Neuron (in vitro differentiated cells): ENCODE measurements at regions not wholly inside any gene's neighbourhood (a gene's known extent, or its start where the extent isn't known, plus 50 kb on each side); places are given as distances from the start of the nearest gene placed in this dataset.
A peak's percentile ranks its signal among the peaks of the same experiment; 100 is the strongest.

Experiments
- H2AFZ ChIP-seq: one replicate; pipeline ENCODE4 v1.6.1; 2013; ENCODE audit warnings: low read depth, mild to moderate bottlenecking, inconsistent platforms, low read length, moderate library complexity
- H3K27me3 ChIP-seq: one replicate; pipeline ENCODE4 v1.6.1; 2013; ENCODE audit warnings: low read length; ENCODE audit not compliant: insufficient read depth
- H3K36me3 ChIP-seq: one replicate; pipeline ENCODE4 v1.6.1; 2013; ENCODE audit warnings: low read length; ENCODE audit not compliant: insufficient read depth
- H3K4me1 ChIP-seq: one replicate; pipeline ENCODE4 v1.6.1; 2013; ENCODE audit warnings: low read length; ENCODE audit not compliant: insufficient read depth
- H3K4me3 ChIP-seq: 2 replicates; pipeline ENCODE4 v1.5.1; 2013; ENCODE audit warnings: mild to moderate bottlenecking, low read length, moderate library complexity
- H3K9me3 ChIP-seq: one replicate; pipeline ENCODE4 v1.6.1; 2013; ENCODE audit warnings: low read length

DNA sequence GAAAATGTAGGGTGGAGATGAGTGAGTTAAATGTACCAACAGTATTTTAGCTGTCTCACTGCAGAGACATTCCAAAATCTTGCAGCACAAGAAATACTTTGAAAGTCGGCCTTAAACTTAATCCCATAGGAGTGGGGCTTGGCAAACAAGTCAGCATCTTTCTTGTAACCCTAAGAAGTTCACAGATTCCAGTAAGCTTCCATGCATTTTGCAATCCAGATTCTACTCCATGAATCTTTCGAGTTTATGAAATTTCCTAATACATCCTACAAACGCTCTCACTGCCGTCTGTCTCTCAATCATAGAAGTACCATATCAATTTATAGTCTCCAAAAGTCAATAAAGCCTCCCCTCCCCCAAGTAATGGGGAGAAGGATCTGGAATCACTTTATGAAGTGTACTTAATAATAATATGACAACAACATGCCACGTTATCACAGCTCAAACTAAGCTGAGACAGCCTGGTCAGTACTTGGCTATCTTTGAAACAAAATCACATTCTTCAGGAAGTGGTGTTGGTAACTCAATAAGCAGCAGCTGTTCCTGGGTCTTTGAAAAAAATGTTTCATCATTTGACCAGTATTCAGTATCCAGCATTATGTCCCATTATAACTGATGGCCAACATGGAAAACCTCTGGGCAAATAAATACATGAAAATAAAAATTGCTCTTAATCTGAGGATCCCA is 317.4 kb upstream of the RUNX1 start:
- Histone ChIP-seq H3K9me3 (no peaks in the 10 kb centered on the region), H3K27me3 (no peaks in the 10 kb centered on the region), H2AFZ (no peak overlapping the region), H3K4me1 (no peaks in the 10 kb centered on the region), H3K4me3 (no peak overlapping the region), H3K36me3 (no peaks in the 10 kb centered on the region)

DNA sequence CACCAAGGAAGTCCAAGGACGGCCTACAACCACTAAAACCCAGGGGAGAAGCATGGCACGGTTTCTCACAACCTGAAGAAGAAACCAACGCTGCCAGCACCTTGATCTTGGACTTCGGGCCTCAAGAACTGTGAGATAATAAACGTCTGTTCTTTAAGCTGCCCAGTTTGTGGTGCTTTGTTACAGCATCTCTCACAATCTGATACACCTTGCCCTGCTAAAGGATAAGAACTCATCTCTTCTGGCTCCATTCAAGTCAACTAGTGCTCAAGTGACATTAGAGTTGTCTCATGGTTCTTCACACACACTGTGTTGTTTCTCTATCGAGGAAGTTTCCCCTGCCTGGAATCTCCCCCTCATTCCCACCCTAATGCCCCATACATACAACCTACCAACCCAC is 314.4 kb upstream of the RUNX1 start:
- no peaks in the 10 kb centered on the region for H3K4me1 ChIP-seq

DNA sequence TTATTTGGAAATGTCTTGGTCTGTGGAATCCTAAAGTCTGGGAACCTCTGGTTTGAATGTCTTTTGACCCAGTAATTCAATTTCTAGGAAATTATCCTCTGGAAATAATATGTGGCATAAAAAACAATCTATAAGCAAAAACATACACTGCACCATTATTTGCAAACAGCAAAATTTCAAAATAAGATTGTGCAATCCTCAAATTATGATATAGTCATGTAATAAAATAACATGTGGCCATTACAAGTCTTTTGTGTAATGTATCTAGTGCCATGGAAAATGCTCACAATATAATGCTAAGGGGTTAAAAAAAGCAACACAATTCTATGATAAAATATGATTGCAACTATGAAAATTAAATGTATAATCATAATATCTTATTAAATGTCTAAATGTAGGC is 312.9 kb upstream of the RUNX1 start:
- H3K27me3 ChIP-seq: no peaks in the 10 kb centered on the region
- no peaks in the 10 kb centered on the region for H3K9me3 ChIP-seq
- H3K36me3 ChIP-seq: no peaks in the 10 kb centered on the region
- H2AFZ ChIP-seq: no peak overlapping the region
- no peaks in the 10 kb centered on the region for H3K4me1 ChIP-seq
- no peak overlapping the region for H3K4me3 ChIP-seq

More for the DNA sequence above, 314.4 kb upstream of the RUNX1 start:
- no peaks in the 10 kb centered on the region for H3K36me3 ChIP-seq
- H3K4me3 ChIP-seq: no peak overlapping the region
- H3K9me3 ChIP-seq: no peaks in the 10 kb centered on the region
- H3K27me3 ChIP-seq: no peaks in the 10 kb centered on the region
- H2AFZ ChIP-seq: no peak overlapping the region

DNA sequence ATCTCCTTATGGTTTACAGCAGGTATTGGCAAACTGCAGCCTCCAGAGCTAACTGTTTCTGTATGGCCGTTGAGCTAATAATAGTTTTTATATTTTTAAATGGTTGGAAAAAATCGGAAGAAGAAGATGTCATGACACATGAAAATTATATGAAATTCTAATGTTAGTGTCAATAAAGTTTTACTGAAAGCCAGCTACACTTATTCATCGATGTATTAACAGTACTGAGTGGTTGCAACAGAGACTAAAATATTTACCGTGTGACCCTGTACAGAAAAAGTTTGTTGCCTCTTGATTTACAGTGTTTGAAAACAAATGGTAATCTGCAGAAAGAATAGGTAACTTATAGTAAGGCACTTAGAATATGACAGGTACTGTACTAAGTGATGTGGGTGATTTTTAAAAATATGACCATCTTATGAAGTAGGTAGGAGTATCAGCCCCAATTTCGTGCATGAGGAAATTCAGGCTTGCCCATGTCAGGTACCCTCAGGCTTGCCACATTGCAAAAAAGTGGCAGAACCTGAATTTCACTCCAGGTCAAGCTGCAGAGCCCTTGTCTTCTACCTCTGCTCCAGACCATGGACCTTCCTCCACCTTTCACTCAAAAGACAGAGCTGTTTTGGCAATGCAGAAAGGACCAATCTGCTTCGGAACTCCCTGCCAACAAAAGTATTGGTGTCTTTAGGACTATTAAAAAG is 311.9 kb upstream of the RUNX1 start:
- Histone ChIP-seq H3K27me3 (no peaks in the 10 kb centered on the region), H2AFZ (no peak overlapping the region), H3K4me1 (no peaks in the 10 kb centered on the region), H3K9me3 (no peaks in the 10 kb centered on the region), H3K36me3 (no peaks in the 10 kb centered on the region), H3K4me3 (no peak overlapping the region)

DNA sequence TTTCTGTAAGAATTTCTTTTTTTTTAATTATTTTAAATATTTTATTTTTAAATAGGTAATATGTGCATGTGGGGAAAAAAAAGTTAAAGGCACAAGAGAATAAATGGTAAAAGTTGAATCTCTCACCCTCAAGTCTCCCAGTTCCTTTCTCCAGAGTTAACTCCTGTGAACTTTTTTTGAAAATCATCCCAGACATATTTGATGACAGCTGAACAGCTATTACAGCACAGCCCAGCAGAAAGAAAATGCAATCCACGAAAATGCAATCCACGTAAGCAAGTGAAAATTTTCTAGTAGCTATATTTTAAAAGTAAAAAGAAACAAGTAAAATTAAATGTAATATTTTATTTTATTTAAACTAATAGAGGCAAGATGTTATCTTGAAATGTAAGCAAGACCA is 310.0 kb upstream of the RUNX1 start:
- H3K9me3 ChIP-seq: no peaks in the 10 kb centered on the region
- H3K4me3 ChIP-seq: no peak overlapping the region
- no peaks in the 10 kb centered on the region for H3K27me3 ChIP-seq
- no peaks in the 10 kb centered on the region for H3K36me3 ChIP-seq
- H2AFZ ChIP-seq: no peak overlapping the region
- H3K4me1 ChIP-seq: no peaks in the 10 kb centered on the region

DNA sequence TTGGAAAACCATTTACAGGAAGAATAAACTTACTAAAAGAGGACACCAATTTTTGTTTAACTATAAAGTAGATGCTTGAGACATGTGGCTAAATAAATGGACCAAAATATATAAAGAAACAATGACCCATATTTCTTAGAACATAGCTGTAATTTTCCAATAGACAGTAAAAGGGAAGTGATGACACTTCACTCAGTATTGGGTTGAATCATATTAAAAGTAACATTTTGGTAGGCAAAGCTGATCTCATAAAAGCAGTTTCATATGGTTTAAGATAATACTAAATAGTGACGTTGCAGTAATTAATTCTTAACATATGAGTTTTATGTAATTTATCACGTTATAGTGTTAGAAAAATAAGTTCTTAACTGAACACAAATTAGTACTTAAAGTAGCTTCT is 308.9 kb upstream of the RUNX1 start:
- H3K36me3 ChIP-seq: no peaks in the 10 kb centered on the region
- no peaks in the 10 kb centered on the region for H3K4me1 ChIP-seq
- H2AFZ ChIP-seq: no peak overlapping the region
- H3K4me3 ChIP-seq: no peak overlapping the region
- H3K9me3 ChIP-seq: no peaks in the 10 kb centered on the region
- H3K27me3 ChIP-seq: no peaks in the 10 kb centered on the region

DNA sequence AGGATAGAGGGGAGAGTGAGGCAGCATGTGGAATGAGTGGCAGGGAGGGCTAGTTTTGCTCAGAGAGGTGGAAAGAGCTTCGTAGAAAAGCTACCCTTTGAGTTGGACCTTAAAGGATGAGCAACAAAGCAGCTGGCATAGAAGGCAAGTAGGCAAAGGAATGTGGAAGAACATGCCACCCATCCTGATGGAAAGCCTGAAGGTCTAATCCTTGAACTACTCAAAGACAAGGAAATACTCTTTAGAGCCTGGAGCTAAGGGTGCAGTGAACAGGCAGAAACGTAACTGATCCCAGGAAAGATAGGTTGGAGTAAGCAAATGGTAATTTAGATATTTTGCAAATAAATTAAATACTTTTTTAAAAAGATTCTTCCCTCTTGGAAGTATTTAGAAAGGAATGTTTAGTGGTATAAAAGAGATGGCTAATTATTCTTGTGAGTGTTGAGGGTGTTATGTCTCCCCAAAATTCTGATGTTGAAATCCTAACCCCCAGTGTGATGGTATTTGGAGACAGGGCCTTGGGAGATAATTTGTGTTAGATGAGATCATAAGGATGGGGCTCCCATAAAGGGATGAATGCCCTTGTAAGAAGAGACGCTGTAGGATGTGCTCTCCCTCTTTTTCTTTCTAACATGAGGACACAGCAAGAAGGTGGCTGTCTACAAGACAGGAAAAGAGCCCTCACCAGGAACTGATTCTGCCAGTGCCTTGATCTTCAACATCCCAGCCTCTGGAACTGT is 308.1 kb upstream of the RUNX1 start:
- no peak overlapping the region for H3K4me3 ChIP-seq
- H3K36me3 ChIP-seq: no peaks in the 10 kb centered on the region
- H3K9me3 ChIP-seq: no peaks in the 10 kb centered on the region
- H2AFZ ChIP-seq: no peak overlapping the region
- H3K4me1 ChIP-seq: no peaks in the 10 kb centered on the region
- no peaks in the 10 kb centered on the region for H3K27me3 ChIP-seq

DNA sequence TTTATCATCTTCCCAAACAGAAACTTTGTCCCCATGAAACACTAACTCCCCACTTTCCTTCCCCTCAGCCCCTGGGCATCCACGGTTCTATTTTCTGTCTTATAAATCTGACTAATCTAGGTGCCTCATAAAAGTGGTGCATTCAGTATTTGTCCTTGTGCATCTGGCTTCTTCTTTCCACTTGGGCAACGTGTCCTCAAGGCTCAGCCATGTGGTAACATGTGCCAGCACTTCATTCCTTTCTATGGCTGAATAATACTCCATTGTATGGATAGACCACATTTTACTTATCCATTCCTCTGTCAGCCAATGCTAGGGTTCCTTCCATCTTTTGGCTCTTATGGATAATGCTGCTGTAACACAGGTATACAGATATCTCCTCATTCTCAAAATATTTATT is 305.0 kb upstream of the RUNX1 start:
- no peaks in the 10 kb centered on the region for H3K27me3 ChIP-seq

DNA sequence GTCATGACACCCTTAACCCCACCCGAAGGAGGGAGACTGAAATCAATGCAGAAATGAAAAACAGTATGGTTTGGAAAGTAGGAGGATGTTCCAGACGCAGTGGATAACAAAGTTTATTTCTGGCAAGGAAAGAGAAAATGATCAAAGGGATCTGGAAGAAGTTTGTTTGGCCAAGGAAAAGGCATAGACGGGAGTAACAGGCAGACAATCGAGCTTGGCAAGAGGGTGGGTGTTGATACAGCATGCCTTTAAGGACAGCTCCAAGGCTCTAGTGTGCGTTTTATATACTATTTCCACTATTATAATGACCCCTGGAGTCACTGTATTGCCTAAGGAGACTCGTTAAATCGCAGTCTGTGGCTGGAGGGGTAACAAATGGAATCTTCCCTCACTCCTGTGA is 303.7 kb upstream of the RUNX1 start:
- H3K4me1 ChIP-seq: peaks cover 9% of the 10 kb centered on the region
- H2AFZ ChIP-seq: no peak overlapping the region
- no peaks in the 10 kb centered on the region for H3K27me3 ChIP-seq
- no peak overlapping the region for H3K4me3 ChIP-seq
- H3K36me3 ChIP-seq: no peaks in the 10 kb centered on the region
- no peaks in the 10 kb centered on the region for H3K9me3 ChIP-seq

More for the DNA sequence above, 305.0 kb upstream of the RUNX1 start:
- H3K9me3 ChIP-seq: no peaks in the 10 kb centered on the region
- H3K4me1 ChIP-seq: peaks cover 9% of the 10 kb centered on the region
- no peaks in the 10 kb centered on the region for H3K36me3 ChIP-seq
- H2AFZ ChIP-seq: no peak overlapping the region
- no peak overlapping the region for H3K4me3 ChIP-seq

DNA sequence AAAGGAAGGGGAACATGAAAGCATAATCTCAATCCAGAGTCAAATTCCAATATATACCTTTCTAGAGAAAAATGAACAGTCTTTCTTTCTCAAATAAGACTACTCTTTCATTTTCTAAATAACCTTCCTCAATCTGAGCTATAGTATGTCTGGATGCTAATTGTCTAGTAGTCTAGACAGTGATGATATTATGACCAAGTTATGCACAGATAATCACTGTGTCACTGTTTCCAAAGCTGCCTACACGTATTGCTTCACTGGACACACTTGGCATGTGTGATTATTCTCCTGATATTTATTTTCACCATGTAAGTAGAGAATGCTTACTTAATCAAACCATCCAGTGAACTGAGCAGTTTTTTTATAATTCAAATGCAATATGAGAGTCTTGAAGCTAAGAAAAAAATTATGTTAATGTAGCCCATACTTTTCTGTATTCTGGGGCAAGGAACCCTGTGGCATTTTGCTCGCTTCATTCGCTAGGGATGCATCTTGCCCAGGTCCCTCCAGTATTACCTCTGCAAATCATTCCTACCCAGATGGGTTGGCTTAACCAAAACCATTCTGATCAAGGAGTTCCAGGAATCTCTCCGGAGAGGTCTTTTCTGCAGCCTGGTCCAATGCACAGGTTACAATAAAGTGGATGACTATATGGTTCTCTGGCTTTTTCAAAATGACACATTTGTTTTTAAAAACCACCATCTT is 303.1 kb upstream of the RUNX1 start:
- Histone ChIP-seq H3K36me3 (no peaks in the 10 kb centered on the region), H3K27me3 (no peaks in the 10 kb centered on the region), H3K9me3 (no peaks in the 10 kb centered on the region), H2AFZ (no peak overlapping the region), H3K4me3 (no peak overlapping the region), H3K4me1 (peaks cover 9% of the 10 kb centered on the region)

DNA sequence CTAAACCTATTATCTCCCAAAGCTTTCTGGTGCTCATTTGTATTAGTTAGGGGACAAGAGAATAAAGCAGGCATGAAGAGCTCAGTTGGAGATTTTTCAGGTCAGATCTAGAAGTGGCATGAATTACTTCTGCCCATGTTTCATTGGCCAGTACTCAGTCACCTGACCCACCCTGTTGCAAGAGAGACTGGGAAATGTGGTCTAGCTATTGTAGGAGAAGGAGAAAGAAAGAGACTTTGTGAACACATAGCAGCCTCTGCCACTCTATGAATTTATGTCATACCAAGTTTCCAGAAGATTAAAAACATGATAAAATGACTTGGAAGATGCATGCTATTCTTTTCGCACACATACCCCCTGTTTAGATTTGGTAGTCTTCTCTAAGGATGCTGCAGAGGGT is 302.3 kb upstream of the RUNX1 start:
- Histone ChIP-seq H2AFZ (peak overlapping the region; percentile 69), H3K36me3 (no peaks in the 10 kb centered on the region), H3K27me3 (no peaks in the 10 kb centered on the region), H3K4me1 (peaks cover 9% of the 10 kb centered on the region), H3K9me3 (no peaks in the 10 kb centered on the region), H3K4me3 (no peak overlapping the region)

DNA sequence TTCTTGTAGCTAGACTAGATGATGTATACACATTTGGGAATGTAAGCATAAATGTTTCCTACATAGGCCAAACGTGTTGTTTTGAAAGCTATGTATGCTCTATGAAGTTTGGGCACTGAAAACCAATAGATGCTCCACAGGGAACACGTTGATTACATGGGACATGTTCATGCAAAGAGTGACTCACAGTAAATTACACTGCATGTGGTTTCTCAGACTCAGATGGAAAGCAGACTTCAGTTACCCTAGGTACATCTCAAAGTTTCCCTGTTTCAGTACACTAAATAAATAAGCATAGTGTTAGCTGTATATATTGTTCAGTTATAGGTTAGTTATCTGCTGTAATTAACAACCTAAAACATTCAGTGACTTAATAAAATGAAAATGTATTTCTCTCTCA is 301.9 kb upstream of the RUNX1 start:
- H2AFZ ChIP-seq: peak overlapping the region; percentile 69
- H3K4me3 ChIP-seq: no peak overlapping the region
- peaks cover 9% of the 10 kb centered on the region for H3K4me1 ChIP-seq
- no peaks in the 10 kb centered on the region for H3K27me3 ChIP-seq
- no peaks in the 10 kb centered on the region for H3K9me3 ChIP-seq
- no peaks in the 10 kb centered on the region for H3K36me3 ChIP-seq
